GM12873 (cell line): ENCODE measurements at regions not wholly inside any gene's neighbourhood (a gene's known extent, or its start where the extent isn't known, plus 50 kb on each side); places are given as distances from the start of the nearest gene placed in this dataset.

Experiments
- TF ChIP-seq, protein P1 (sequence below): IDR thresholded peaks from 2 replicates; pipeline ENCODE4 v1.5.1; 2012; ENCODE audit warnings: low read depth, mild to moderate bottlenecking, moderate library complexity, low read length, control low read depth; ENCODE audit not compliant: insufficient read depth; ENCODE audit errors: missing control alignments

DNA sequence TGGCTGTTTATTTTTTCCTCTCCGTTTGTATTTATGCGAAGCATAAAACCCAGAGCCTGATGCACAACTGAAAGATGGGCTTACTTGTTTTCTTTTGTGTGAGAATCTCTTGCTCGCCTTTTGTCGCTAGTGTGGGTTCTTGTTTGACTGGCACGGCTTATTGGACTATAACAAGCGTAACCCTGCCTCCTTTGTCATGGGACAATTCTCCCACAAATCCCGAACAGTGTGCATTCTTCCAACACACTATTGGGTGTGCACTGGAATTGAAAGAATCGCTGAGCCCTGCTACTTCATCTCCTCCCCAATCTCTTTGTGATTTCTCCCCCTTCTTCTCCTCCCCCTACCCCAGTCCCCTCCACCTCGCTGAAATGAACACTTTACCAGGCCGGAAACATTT lies 110.8 kb downstream of the ZIC5 start:
- TF ChIP-seq, protein P1, sequence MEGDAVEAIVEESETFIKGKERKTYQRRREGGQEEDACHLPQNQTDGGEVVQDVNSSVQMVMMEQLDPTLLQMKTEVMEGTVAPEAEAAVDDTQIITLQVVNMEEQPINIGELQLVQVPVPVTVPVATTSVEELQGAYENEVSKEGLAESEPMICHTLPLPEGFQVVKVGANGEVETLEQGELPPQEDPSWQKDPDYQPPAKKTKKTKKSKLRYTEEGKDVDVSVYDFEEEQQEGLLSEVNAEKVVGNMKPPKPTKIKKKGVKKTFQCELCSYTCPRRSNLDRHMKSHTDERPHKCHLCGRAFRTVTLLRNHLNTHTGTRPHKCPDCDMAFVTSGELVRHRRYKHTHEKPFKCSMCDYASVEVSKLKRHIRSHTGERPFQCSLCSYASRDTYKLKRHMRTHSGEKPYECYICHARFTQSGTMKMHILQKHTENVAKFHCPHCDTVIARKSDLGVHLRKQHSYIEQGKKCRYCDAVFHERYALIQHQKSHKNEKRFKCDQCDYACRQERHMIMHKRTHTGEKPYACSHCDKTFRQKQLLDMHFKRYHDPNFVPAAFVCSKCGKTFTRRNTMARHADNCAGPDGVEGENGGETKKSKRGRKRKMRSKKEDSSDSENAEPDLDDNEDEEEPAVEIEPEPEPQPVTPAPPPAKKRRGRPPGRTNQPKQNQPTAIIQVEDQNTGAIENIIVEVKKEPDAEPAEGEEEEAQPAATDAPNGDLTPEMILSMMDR = no peak

DNA sequence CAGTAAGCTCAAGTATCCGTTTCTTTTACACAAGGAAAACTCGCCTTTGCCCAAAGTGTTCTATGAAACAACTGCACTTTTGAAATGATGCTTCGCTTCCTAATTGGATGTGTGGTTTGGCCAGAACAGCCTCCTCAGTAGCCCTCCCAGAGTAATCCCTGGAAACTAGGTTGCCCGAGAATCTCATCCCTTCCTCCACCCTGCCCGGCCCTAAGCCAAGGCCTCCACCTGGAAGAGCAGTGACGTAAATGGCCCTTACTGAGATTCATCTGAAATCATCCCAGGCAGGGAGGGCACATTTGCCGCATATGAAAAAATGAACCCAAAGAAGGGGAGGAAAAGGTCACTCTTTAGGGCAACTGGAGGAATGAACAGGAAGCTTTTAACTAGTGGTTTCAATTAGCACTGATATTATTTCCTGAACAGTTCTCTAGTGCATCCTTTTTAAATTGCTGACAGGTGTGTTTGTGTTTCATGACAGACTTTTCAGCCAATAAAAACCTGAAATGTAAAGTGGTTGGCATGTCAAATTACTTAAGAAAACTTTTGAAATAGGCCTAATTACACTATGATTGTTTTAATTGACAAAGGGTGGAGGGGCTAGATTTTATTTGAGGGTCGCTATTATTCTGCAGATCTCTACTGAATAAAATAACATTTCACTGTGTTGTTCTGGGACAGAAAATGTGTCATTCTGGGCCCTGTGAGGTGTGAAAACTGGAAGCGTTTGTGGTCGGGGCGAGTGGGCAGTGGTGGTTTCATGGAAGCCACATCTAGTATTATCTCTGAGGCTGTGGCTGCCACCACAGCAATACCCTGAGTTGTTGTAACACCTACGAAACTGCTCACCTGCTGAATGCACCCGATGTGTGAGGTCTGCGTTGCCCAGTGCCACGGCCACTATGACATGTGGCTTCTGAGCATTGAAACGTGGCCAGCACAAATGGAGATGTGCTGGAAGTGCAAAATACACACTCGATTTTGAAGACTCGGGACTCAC lies 112.1 kb downstream of the ZIC5 start:
- TF ChIP-seq, protein P1 = no peak

DNA sequence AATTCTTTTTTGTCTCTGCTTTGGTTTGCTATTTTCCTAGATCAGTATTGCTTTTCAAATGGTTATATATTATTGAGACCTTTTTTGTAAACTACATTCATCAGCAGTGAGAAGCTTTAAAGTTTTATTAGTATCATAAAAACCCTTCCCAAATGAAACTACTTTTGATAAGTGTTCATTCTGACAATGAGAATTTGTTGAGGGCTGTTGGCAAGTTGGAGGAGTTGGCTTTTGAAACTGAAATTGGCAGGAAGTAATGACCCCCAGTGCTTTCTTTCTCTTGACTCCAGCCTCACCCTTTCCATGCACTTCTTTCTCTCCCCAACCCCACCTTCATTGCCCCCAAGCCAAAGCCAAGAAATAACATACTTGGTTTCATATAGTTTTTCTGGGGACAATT lies 113.8 kb downstream of the ZIC5 start:
- TF ChIP-seq, protein P1 = no peak

DNA sequence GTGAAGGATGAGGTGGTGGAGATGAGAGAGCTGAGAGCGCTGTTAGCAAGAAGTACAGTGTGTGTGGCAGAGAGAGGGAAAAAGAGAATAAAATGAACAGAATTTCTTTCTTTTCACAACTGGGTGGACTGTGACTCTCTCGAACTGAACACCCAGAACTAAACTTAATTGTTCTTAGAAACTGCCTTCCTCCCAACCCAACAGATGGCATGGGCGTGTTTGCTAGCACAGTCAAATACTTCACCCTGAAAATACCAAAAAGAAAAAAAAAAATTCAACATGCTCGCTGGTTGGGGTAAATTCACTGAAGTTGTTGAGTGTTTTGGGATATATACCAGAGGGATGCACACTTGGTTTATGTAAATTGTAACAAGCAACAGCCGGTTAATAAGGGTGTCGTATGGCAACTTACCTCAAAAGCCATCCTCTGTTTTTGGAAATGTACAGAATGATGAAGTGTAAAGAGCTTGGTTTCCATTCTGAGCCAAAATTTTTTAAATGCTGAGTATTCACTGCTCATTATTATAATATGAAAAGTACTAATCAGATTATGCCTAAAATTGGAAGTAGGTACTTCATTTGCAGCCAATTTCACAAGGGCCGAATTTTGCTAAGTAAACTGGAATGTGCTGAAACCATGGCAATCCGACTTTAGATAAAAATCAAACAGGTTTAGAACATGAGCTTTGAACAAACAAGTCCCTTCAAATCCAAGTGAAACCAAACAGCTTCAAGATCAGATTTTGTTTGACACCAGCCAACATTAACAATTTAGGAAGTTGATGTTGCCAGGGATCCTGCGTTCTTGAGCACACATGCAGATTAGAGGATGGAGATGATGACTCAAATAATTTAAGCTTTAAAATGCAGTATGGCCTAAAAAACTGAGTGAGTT lies 115.8 kb downstream of the ZIC5 start:
- TF ChIP-seq, protein P1 = no peak

DNA sequence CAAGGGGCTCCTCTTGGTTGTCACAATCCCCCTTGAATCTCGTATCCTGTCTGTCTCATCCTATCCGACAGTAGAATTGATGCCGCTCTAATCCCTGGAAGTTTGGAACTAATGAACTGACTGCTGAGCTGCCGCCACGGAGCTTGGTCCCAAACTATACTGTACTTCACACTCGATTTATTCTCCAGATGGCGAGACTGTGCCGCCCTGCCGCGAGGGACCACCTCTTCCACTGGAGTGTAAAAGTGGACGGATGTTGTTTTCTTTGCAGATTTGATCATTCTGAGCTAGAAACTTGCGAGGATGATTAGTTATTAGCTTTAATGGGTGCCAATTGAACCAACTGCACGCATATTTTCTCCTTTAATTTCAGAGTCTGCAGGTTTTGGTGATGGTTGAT lies 117.2 kb downstream of the ZIC5 start:
- TF ChIP-seq, protein P1 = no peak

DNA sequence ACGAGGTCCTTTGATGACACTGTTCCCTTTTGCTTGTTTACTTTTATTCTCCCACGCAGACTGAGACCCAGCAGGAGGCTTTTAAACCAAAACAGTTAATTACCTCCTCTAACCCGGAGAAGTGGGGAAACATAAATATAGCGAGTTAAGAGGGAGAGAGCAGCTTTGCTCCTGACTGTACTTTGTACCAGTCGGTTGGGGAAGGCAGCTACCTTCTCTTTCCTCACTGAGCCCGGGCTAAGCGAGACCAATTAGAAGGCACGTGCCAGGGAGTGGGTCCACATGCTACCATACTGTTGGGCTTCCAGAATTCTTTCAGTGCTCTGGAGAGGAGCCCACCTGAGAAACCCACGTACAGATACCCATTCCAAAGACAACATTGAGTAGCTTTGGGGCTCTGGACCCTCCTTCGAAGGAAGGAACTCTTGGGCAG lies 124.2 kb downstream of the ZIC5 start:
- TF ChIP-seq, protein P1 = no peak
